ENCODE measurements at regions not wholly inside any gene's neighbourhood (a gene's known extent, or its start where the extent isn't known, plus 50 kb on each side); places are given as distances from the start of the nearest gene placed in this dataset.

DNA sequence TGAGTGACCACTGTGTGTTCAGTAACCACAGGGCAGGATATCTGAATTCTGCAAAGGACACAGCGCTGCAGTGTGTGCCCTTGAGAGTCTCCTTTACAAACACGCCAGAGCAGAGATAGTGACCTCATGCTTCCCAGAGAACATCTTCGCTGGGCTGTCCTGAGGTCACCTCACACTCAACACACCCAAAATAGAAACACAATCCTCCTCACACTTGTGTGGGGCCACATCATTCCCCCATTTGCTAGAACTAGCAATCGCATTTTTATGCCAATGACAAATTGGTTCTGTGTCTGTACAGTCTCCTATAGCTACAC is 140.1 kb upstream of the NRIP1 start:
- Histone ChIP-seq H3K79me2 (ENCODE audit: insufficient read depth, low read length) (no peaks in the 10 kb centered on the region), H2BK20ac (ENCODE audit: low read depth, low read length, poor library complexity, severe bottlenecking) (no peak overlapping the region), H3K23ac (ENCODE audit: insufficient read length, low read depth, low read length) (no peak overlapping the region), H3K4me2 (ENCODE audit: insufficient read depth, insufficient read length, low read length) (no peak overlapping the region), H2BK12ac (ENCODE audit: insufficient read length, low read depth, low read length) (no peak overlapping the region), H3K23me2 (ENCODE audit: insufficient read length, low read depth, low read length, poor library complexity, severe bottlenecking) (no peaks in the 10 kb centered on the region), H3K56ac (ENCODE audit: insufficient read length, low read depth, low read length) (no peak overlapping the region), H3K4ac (ENCODE audit: low read depth, low read length) (no peak overlapping the region), H2BK5ac (ENCODE audit: insufficient read length, low read length) (no peak overlapping the region), H3K27ac (ENCODE audit: insufficient read length, low read depth, low read length) (no peak overlapping the region), H3K4me1 (ENCODE audit: insufficient read depth, low read length) (no peaks in the 10 kb centered on the region), H3K9ac (ENCODE audit: extremely low read depth, insufficient read length, low read length) (no peak overlapping the region), H4K91ac (ENCODE audit: insufficient read length, low read depth, low read length) (no peak overlapping the region), H3K27me3 (ENCODE audit: insufficient read depth, low read length) (no peaks in the 10 kb centered on the region), H4K5ac (ENCODE audit: insufficient read length, low read depth, low read length) (no peak overlapping the region), H3K14ac (ENCODE audit: insufficient read depth, low read length) (no peak overlapping the region), H3K18ac (ENCODE audit: insufficient read length, low read depth, low read length) (no peak overlapping the region), H3T11ph (ENCODE audit: low read length) (no peak overlapping the region), H2BK120ac (ENCODE audit: low read depth, low read length, poor library complexity, severe bottlenecking) (no peak overlapping the region), H3K9me3 (ENCODE audit: control insufficient read depth, low read depth, low read length) (no peaks in the 10 kb centered on the region), H3K79me1 (ENCODE audit: insufficient read depth, low read depth, low read length, poor library complexity, severe bottlenecking) (no peaks in the 10 kb centered on the region), H4K8ac (replicated peaks; ENCODE audit: insufficient read length, low read depth, low read length) (no peak overlapping the region), H2AK5ac (ENCODE audit: insufficient read length, low read length) (no peak overlapping the region), H2AFZ (ENCODE audit: low read length) (no peak overlapping the region), H4K20me1 (ENCODE audit: control insufficient read depth, insufficient read depth, insufficient read length) (no peaks in the 10 kb centered on the region), H2BK15ac (ENCODE audit: low read depth, low read length) (no peak overlapping the region)
- no peak overlapping the region for H3K4me3 Mint-ChIP-seq
- no CpG with 5 or more reads among the region's 4 CpGs for WGBS (ENCODE audit: extremely low coverage, insufficient read length, low lambda C conversion rate)
- H3K27ac Mint-ChIP-seq: no peak overlapping the region
- no peak for TF ChIP-seq CTCF (conservative IDR thresholded peaks at IDR 0.05)
- H3K9me3 Mint-ChIP-seq: no peaks in the 10 kb centered on the region; a peak in 1 of 5 replicates
- DNase-seq: no peak
- no peaks in the 10 kb centered on the region for H3K36me3 Mint-ChIP-seq (ENCODE audit: insufficient read depth in 1 of 3, low read depth in 3 of 3)
- peaks cover 1% of the 10 kb centered on the region; the same call in 1 of the 2 replicates for H3K27me3 Mint-ChIP-seq (ENCODE audit: low read depth)
- no peaks in the 10 kb centered on the region for H3K4me1 Mint-ChIP-seq
